ENCODE measurements at regions not wholly inside any gene's neighbourhood (a gene's known extent, or its start where the extent isn't known, plus 50 kb on each side); places are given as distances from the start of the nearest gene placed in this dataset.

GRCh38 chr9:20191228-20191840, 402.5 kb upstream of the SLC24A2 start:
- no peak for DNase-seq

GRCh38 chr9:20189871-20190270, 401.0 kb upstream of the SLC24A2 start:
- DNase-seq: no peak

- DNase-seq: no peak
These were observed 400.0 kb upstream of the SLC24A2 start for GRCh38 chr9:20188616-20189369.

DNA sequence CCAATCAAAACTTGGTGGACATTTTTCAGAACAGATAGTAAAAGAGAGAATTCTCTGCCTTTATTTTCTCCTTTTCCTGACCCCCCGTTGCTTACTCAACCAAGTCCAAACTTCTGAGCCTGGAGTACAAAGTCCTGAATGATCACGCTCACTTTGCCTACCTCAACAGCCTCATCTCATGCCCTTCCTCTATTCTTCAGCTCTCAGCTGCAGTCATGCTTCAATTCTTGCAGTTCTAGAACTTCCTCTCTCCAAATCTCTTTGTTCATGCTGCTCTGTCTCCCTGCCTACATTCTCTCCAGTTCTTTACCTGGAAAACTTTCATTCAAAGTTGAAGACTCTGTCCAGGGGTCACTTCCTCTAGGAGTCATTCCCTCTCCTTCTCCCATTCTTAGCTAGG, 398.5 kb upstream of the SLC24A2 start:
- no peak for DNase-seq

GRCh38 chr9:20186823-20187222, 398.0 kb upstream of the SLC24A2 start:
- DNase-seq: no peak

DNA sequence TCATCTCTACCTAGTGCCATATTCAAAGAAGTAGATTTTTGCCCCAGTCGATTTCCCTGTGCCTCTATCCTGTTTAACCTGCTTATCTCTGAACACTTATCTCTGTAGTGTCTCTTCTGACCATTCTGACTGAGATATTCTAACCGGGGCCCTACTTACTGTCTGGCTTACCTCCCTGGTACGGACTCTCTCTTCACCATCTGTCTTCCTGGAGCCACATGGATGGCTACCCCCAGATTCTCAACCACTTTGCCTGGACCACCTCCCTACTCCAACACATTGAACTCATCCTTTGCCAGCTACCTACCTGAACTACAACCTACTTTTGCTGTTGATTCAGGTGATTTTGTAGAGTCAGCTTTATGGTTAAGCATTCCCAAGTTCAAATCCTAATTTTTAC, 397.4 kb upstream of the SLC24A2 start:
- no peak for DNase-seq

GRCh38 chr9:20184541-20184940, 395.7 kb upstream of the SLC24A2 start:
- DNase-seq: no peak

DNA sequence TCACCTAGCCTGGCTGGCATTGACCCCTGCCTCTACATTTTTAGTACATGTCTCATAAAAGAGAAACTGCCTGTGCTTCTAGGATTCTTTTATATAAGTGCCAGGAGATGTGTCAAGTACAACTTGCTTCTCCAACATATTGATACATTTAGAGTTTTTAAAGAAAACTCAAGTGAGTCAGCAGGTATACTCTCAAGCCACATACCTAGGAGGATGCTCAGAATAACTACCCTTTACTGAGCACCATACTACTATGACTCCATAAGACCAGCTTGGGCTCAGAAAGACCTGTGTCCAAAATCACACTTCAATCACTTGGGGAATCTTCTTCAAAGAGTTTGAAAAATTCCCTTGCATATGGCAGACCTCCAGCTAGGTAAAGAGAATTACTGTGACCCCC, 389.8 kb upstream of the SLC24A2 start:
- no peak for DNase-seq

DNA sequence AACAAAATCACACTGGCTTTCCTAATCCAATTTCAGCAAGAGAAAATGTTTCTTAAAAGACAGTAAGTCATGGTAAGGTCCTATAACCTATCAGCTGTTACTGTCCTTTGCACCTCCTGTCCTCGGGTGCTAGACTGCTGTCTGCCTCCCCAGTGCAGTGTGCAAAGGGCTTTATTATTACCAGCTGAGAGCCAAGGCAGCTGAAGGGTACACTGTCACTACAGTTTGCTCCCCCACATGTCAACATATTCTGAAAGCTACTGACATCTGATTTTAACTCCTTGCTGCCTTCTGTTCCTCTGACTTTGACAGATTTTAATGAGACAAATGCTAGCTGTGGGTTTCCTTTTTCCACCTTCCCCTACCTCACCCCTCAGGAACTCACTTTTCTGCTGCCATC, 389.4 kb upstream of the SLC24A2 start:
- no peak for DNase-seq

- no peak for DNase-seq
These were observed 381.3 kb upstream of the SLC24A2 start for GRCh38 chr9:20170122-20170521.

DNA sequence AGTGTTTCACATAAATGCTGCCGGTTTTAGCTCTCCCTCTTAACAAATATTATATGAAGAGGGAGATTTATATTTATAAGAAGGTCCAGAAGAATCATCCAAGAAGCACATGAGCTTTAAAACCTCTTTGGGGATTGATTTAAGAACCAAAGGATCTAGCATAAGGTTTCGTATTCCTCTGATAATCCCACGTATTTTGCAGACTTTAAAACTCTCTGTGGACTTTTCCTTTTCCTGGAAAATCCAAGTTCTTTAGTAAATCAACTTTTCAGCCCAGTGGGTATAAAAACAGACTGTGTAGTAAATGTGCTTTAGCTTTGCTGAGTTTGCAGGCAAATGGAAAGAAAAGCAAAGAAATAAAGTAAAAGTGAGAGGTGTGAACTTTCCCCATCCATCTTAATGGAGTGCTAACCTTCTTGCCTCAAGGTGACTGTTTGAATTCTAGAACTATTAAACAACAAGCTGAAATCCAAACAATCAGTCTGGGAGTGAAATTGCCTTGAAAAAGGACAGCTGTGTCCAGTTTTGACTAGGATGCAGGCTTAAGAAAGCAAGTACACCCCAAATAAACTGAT, 363.4 kb upstream of the SLC24A2 start:
- DNase-seq: no peak

- DNase-seq: no peak
These were observed 359.6 kb upstream of the SLC24A2 start for GRCh38 chr9:20148416-20148815.

- DNase-seq: no peak
These were observed 355.4 kb upstream of the SLC24A2 start for GRCh38 chr9:20144197-20144596.

DNA sequence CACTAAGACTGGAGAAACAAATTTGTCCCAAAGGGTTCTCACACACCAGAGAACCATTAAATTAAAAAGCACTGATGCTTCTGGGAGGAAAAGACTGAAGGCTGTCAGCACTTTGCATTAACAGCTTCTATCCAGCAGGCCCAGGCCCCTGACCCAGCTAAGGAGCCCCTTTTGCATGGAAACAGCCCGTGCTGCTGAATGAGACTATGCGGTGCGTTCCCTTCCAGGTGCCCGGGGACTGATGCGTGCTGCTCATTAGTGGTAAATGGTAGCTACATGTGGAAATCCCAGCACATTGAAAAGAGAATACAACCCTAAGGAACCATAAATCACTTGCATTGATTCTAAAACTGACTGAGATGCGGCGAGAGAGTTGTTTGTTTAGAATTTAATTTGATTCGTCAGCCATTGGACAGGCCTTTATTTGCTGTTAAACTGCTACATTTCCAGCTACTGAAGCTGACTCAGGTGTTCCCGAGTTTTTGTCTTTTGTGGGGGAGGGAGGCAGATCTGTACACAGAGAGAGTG, 351.0 kb upstream of the SLC24A2 start:
- no peak for DNase-seq

- no peak for DNase-seq
These were observed 350.0 kb upstream of the SLC24A2 start for GRCh38 chr9:20138841-20139240.

DNA sequence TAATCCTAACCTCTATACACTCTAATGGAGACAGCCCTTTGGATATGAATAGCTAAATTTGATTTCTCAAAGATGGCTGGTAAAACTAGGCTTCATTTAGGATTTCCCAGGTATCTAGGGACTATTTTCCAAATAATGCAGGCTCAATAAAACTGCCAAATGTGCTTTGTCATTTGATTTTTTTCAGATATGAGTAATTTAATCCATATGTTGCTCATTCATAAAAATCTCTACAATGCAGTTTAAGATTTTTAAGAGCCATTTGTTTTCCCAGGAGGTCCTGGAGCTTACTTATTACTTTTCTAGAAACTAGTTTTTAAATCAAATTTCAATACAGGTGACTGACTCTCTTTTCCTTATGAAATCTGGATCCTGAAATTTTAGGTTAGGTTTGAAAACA, 349.3 kb upstream of the SLC24A2 start:
- DNase-seq: no peak

GRCh38 chr9:20137425-20137824, 348.6 kb upstream of the SLC24A2 start:
- DNase-seq: no peak

- no peak for DNase-seq
These were observed 346.4 kb upstream of the SLC24A2 start for GRCh38 chr9:20135119-20135697.

- DNase-seq: no peak
These were observed 336.9 kb upstream of the SLC24A2 start for GRCh38 chr9:20125727-20126126.

- no peak for DNase-seq
These were observed 330.7 kb upstream of the SLC24A2 start for GRCh38 chr9:20119566-20119965.

DNA sequence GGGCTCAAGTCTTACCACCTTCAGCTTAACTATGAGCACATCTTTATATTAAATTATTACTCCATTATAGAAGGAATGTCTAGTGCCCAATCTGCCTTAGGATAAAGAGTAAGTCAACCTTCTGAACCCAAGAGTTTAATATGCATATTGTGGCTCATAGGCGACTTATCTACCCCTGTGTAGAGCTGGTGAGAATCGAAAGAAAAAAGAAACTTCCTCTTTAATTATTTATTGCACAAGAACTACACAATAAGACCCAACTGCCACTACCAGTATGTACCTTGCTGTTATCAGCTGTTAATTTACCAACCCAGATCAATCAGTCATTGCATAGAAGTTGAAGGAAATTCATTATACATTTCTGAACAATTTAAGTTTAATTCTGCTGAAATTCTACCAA, 329.1 kb upstream of the SLC24A2 start:
- no peak for DNase-seq

DNA sequence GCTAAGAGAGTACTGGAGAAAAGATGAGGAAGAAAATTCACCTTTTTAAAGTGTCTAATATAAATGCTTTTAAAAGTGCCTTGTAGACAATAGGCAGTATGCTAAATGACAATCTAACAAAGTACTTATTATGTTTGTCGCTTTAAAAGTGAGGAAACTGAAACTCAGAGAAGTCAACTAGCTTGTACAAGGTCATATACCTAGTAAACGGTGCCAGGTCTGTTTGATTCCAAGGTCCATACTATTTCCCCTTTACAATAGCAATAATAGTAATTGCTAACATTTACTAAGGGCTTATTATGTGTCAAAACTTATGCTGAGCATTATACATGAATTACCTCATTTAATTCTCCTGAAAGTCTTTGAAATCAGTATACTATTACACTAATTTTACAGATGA, 328.6 kb upstream of the SLC24A2 start:
- no peak for DNase-seq

GRCh38 chr9:20114974-20115373, 326.1 kb upstream of the SLC24A2 start:
- DNase-seq: no peak

DNA sequence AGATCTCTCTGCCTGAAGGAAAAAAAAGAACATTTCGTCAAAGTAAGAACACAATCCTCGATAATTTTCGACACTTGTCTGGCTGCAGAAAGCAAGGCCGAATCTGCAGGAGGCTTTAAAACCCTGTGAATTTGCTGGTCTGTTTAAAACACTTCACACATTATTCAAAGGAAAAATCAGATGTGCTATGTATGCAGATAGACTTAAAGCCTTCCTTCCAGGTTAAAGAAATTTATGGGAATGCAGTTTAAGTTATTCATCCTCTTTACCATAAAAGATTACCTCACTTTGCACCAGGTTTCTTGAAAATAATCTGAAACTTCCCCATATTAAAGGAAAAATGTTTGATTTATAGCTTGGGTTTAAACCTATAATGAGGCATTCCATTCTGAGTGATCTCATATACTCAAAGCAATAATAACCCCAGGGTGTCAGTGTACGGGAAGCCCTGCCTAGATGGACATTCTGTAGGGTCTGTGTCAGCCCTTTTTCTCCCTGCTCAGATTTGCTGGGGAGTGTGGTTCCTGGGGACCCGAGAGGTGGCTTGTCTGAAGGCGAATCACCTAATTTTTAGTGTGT, 323.5 kb upstream of the SLC24A2 start:
- DNase-seq: no peak

All from activated CD4-positive, alpha-beta T cell treated with anti-CD3 and anti-CD28 coated beads, Interleukin-10, Interleukin-2, amounts not matched to agents 100 ng/mL and 50 ng/mL, durations not matched to agents 16 hours and 8 hours (primary cell).